ENCODE measurements at regions not wholly inside any gene's neighbourhood (a gene's known extent, or its start where the extent isn't known, plus 50 kb on each side); places are given as distances from the start of the nearest gene placed in this dataset.

DNA sequence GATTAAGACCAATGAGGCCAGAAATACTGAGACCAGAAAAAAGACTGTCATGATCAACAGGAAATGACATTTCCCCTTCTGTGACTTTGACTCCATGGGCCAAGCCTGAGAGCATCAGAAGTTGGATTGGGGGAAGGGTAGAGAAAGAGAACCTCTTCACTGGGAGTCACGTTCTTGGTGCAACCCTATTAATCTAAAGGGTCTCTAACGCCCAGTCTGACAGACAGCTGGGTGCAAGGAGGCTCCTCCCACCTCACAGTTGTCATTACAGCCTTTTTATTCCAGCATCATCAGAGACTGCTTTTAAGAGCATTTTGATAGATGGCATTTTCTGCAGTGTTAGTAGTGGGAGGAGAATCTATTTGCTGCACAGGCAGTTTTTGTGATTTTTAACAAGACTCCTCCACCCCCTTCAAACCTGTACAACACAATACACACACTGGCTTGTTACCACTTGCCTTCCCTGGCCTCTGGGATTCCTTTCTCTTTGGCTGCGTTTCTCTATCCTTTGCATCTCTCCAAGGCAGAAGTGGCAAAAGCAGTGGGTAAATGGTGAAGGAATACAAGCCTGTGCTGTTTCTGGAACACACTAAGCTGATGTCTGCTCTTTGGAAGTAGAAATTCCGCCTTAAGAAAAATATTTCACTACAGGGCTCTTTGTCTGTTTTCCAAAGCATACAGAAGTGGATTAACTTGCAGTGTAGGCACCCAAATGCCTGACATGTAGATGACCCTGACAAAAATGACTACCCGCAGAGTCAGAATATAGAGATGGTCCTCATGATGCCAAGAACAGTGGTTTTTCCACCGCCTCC, 310.4 kb upstream of the ZNF608 start:
- Mint-ChIP-seq H3K9me3 (peaks cover 0 to 7% (median 0%) of the 10 kb centered on the region in 11 donors), H3K4me1 (no peaks in the 10 kb centered on the region), H3K4me3 (no peak overlapping the region), H3K27me3 (no peaks in the 10 kb centered on the region), H3K36me3 (peaks cover 0 to 3% (median 0%) of the 10 kb centered on the region in 5 donors), H3K27ac (no peak overlapping the region)
- intact Hi-C loops (cut with micrococcal nuclease), result no loop called here
- no peaks in the 10 kb centered on the region for H3K4me1 ChIP-seq (ENCODE audit: control insufficient read depth in 2 of 2, insufficient read depth in 2 of 2, low read length in 2 of 2)
- no peak overlapping the region for H3K27ac ChIP-seq (ENCODE audit: low read depth, low read length)
- H3K4me3 ChIP-seq (ENCODE audit: low read length), result no peak overlapping the region
- ATAC-seq (peak; percentile 49), DNase-seq (no peak)
- no peaks in the 10 kb centered on the region for H3K9me3 ChIP-seq (ENCODE audit: control insufficient read depth in 2 of 3, low read length in 3 of 3)
- ChIA-PET POLR2A (no interaction called here), CTCF (no interaction called here)
- no peaks in the 10 kb centered on the region for H3K27me3 ChIP-seq (ENCODE audit: control insufficient read depth in 2 of 2, insufficient read depth in 2 of 2, low read length in 2 of 2)
- no peaks in the 10 kb centered on the region for H3K36me3 ChIP-seq (ENCODE audit: control insufficient read depth in 2 of 3, insufficient read depth in 3 of 3, low read length in 3 of 3)

DNA sequence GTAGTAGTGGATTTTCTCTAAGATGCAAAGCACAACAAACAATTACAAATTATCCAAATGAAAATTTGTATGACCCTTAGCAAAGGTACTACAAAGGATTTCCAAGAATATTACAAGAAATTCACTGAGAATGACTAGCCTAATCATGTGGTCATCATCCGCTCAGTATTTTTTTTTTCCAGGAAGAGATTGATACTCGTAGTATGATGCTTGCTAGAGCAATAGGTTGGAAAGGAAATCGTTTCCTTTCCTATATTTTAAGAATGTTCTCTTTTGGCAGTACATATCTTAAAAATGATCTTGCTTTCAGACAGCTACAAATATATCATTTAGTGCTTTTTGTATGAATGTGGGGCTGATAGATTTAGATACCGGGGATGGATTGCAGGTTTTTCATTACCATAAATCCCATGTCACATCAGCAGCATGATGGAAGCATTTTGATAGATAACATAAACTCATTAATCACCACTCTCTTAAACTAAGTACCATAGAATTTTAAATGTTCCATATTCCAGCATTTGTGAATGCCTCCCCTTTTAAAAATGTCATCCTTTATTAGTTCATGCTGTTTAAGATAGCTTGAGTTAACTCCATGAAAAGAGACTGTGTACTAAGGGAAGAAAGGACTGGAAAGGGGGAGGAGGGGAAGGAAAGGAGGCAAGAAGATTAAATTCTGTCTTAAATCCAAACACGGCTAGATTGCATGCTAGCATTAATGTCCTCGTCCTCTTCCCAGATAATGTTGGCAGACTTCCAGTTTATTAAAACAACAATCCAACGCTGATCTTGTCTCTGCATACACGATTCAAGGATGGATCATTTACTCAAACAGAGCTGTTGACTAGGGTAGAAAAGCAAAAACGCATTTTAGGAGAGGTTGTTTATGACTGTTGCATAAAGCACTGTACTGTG, 311.7 kb upstream of the ZNF608 start:
- ATAC-seq (no peak), DNase-seq (no peak)
- no peaks in the 10 kb centered on the region for H3K36me3 ChIP-seq (ENCODE audit: control insufficient read depth in 2 of 3, insufficient read depth in 3 of 3, low read length in 3 of 3)
- Mint-ChIP-seq H3K9me3 (peaks cover 0 to 7% (median 0%) of the 10 kb centered on the region in 11 donors), H3K27me3 (no peaks in the 10 kb centered on the region), H3K4me1 (no peaks in the 10 kb centered on the region), H3K36me3 (peaks cover 0 to 3% (median 0%) of the 10 kb centered on the region in 5 donors), H3K27ac (no peak overlapping the region), H3K4me3 (no peak overlapping the region)
- no peaks in the 10 kb centered on the region for H3K4me1 ChIP-seq (ENCODE audit: control insufficient read depth in 2 of 2, insufficient read depth in 2 of 2, low read length in 2 of 2)
- POLR2A ChIA-PET, result no interaction called here
- H3K27ac ChIP-seq (ENCODE audit: low read depth, low read length), result no peak overlapping the region
- no peaks in the 10 kb centered on the region for H3K9me3 ChIP-seq (ENCODE audit: control insufficient read depth in 2 of 3, low read length in 3 of 3)
- CTCF ChIA-PET, result no interaction called here
- H3K27me3 ChIP-seq (ENCODE audit: control insufficient read depth in 2 of 2, insufficient read depth in 2 of 2, low read length in 2 of 2), result no peaks in the 10 kb centered on the region
- H3K4me3 ChIP-seq (ENCODE audit: low read length), result no peak overlapping the region
- intact Hi-C loops (cut with micrococcal nuclease), result no loop called here

DNA sequence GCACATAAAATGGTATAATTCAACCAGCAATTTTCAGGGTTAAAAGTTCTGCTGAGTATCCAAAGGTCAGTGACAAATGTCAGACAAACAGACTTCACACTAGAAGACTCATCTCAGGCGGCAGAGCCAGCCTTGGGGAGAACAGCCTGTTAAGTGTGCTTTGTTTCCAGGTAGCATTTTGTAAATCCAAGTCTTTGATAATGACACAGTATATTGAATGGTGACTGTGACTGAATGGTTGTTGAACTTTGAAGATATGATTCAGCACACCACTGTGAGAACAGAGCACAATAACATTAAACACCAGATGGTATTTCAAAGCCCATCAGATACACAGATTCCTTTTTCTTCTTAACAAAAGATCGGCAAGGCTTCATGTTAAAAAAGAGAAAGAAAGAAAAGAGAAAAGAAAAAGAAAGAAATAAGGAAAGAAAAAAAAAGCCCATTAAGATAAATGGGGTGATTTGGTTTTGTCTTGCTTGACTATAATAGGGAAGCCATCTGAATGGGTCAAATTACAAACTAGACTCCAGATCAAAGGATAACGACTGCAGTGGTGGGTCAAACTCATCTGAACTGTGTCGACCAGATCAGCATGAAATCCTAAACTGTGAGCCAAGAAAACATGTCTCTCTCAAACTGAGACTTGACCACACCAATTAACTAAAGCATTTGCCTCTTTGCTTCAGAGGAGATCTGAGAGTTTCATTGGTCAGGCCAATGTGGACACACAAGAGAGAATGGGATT, 313.0 kb upstream of the ZNF608 start:
- DNase-seq (no peak), ATAC-seq (no peak)
- Histone ChIP-seq H3K27me3 (ENCODE audit: control insufficient read depth in 2 of 2, insufficient read depth in 2 of 2, low read length in 2 of 2) (no peaks in the 10 kb centered on the region), H3K4me3 (ENCODE audit: low read length) (no peak overlapping the region), H3K9me3 (ENCODE audit: control insufficient read depth in 2 of 3, low read length in 3 of 3) (no peaks in the 10 kb centered on the region), H3K36me3 (ENCODE audit: control insufficient read depth in 2 of 3, insufficient read depth in 3 of 3, low read length in 3 of 3) (no peaks in the 10 kb centered on the region), H3K4me1 (ENCODE audit: control insufficient read depth in 2 of 2, insufficient read depth in 2 of 2, low read length in 2 of 2) (no peaks in the 10 kb centered on the region), H3K27ac (ENCODE audit: low read depth, low read length) (no peak overlapping the region)
- CTCF ChIA-PET, result no interaction called here
- no peaks in the 10 kb centered on the region for H3K4me1 Mint-ChIP-seq
- no peak overlapping the region for H3K27ac Mint-ChIP-seq
- H3K9me3 Mint-ChIP-seq, result peaks cover 0 to 9% (median 2%) of the 10 kb centered on the region in 11 donors
- intact Hi-C loops (cut with micrococcal nuclease), result no loop called here
- no peak overlapping the region for H3K4me3 Mint-ChIP-seq
- peaks cover 0 to 3% (median 0%) of the 10 kb centered on the region in 5 donors for H3K36me3 Mint-ChIP-seq
- POLR2A ChIA-PET, result no interaction called here
- H3K27me3 Mint-ChIP-seq, result no peaks in the 10 kb centered on the region

- no peaks in the 10 kb centered on the region for H3K27me3 Mint-ChIP-seq
- Histone ChIP-seq H3K36me3 (ENCODE audit: control insufficient read depth in 2 of 3, insufficient read depth in 3 of 3, low read length in 3 of 3) (no peaks in the 10 kb centered on the region), H3K4me3 (ENCODE audit: low read length) (no peak overlapping the region), H3K27ac (ENCODE audit: low read depth, low read length) (no peak overlapping the region), H3K4me1 (ENCODE audit: control insufficient read depth in 2 of 2, insufficient read depth in 2 of 2, low read length in 2 of 2) (no peaks in the 10 kb centered on the region), H3K27me3 (ENCODE audit: control insufficient read depth in 2 of 2, insufficient read depth in 2 of 2, low read length in 2 of 2) (no peaks in the 10 kb centered on the region), H3K9me3 (ENCODE audit: control insufficient read depth in 2 of 3, low read length in 3 of 3) (no peaks in the 10 kb centered on the region)
- H3K4me3 Mint-ChIP-seq, result no peak overlapping the region
- peaks cover 0 to 10% (median 3%) of the 10 kb centered on the region in 11 donors for H3K9me3 Mint-ChIP-seq
- CTCF ChIA-PET, result no interaction called here
- no peaks in the 10 kb centered on the region for H3K4me1 Mint-ChIP-seq
- intact Hi-C loops (cut with micrococcal nuclease), result no loop called here
- no peak for ATAC-seq
- peaks cover 0 to 3% (median 0%) of the 10 kb centered on the region in 5 donors for H3K36me3 Mint-ChIP-seq
- no peak for DNase-seq
- no peak overlapping the region for H3K27ac Mint-ChIP-seq
- POLR2A ChIA-PET, result no interaction called here
Observed at GRCh38 chr5:125061726-125062125, 315.3 kb upstream of the ZNF608 start.

DNA sequence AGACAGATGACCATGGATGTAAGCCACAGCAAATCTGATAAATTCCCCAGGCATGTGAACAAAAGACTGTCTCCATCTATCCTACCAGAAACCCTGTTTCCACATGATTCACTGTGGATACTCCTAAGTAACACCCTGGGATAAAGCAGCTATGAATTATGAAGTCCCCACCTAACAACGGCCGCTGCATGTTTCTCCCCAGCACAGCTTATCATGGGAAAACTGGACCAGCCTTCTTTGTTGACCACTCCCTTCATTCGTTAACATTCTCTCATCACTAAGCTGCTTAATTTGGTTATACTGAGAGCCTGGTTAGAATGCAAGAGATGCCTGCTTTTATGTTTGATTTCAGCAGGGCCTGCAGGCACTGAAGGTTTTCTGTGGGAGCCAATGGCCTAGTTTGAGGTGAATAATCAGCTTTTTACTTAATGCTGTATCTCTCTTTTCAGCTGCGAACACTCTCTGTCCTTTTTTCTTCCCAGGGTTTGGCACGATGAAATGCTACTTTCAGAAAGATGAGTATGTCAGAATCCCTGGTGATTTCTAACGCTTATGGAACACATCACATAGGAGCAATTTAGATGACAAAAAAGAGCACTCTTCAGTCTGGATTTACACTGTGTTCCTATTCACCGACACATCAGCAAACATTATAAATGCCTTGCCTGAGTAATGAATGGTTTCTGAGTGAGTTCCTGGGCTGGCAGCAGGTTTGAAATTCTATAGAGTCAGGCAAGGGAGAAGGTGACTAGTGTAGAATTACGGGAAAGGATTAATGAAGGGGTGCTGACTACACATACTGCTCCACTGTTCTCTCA, 318.4 kb upstream of the ZNF608 start:
- Mint-ChIP-seq H3K4me3 (no peak overlapping the region), H3K36me3 (peaks cover 0 to 3% (median 0%) of the 10 kb centered on the region in 5 donors), H3K27me3 (no peaks in the 10 kb centered on the region), H3K4me1 (no peaks in the 10 kb centered on the region), H3K27ac (no peak overlapping the region), H3K9me3 (peaks cover 0 to 13% (median 4%) of the 10 kb centered on the region in 11 donors)
- DNase-seq, result no peak
- ATAC-seq, result no peak
- H3K36me3 ChIP-seq (ENCODE audit: control insufficient read depth in 2 of 3, insufficient read depth in 3 of 3, low read length in 3 of 3), result no peaks in the 10 kb centered on the region
- POLR2A ChIA-PET, result no interaction called here
- no peak overlapping the region for H3K27ac ChIP-seq (ENCODE audit: low read depth, low read length)
- intact Hi-C loops (cut with micrococcal nuclease), result no loop called here
- CTCF ChIA-PET, result interaction anchor here (0.5 kb wide), 1 partner anchor 279 kb away, joined by 4 read pairs; no protein-coding TSS in a partner anchor
- H3K4me1 ChIP-seq (ENCODE audit: control insufficient read depth in 2 of 2, insufficient read depth in 2 of 2, low read length in 2 of 2), result no peaks in the 10 kb centered on the region
- no peaks in the 10 kb centered on the region for H3K9me3 ChIP-seq (ENCODE audit: control insufficient read depth in 2 of 3, low read length in 3 of 3)
- H3K4me3 ChIP-seq (ENCODE audit: low read length), result no peak overlapping the region
- no peaks in the 10 kb centered on the region for H3K27me3 ChIP-seq (ENCODE audit: control insufficient read depth in 2 of 2, insufficient read depth in 2 of 2, low read length in 2 of 2)

DNA sequence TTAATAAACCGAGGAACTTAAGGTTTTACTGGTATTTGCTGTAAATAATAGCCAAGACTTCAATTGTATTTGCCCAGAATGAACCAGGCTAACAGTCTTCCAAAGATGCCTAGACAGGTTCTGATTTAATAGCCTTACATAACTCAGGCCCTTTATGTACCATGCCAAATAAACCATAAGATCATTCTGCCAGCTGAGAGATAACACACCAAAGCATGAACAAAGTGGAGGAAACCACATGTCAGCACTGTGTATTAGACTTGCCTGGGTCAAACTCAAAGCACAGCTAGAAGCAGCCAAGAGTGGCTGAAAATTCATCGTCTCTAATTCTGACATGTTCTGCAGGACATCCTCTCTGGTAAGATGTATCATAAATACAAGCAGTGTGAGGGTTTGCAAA, 319.3 kb upstream of the ZNF608 start:
- H3K27ac ChIP-seq (ENCODE audit: low read depth, low read length), result no peak overlapping the region
- H3K27ac Mint-ChIP-seq, result no peak overlapping the region
- H3K4me1 Mint-ChIP-seq, result no peaks in the 10 kb centered on the region
- ChIA-PET CTCF (no interaction called here), POLR2A (no interaction called here)
- intact Hi-C loops (cut with micrococcal nuclease), result no loop called here
- H3K27me3 Mint-ChIP-seq, result no peaks in the 10 kb centered on the region
- no peaks in the 10 kb centered on the region for H3K27me3 ChIP-seq (ENCODE audit: control insufficient read depth in 2 of 2, insufficient read depth in 2 of 2, low read length in 2 of 2)
- DNase-seq (no peak), ATAC-seq (no peak)
- H3K4me3 Mint-ChIP-seq, result no peak overlapping the region
- H3K36me3 ChIP-seq (ENCODE audit: control insufficient read depth in 2 of 3, insufficient read depth in 3 of 3, low read length in 3 of 3), result no peaks in the 10 kb centered on the region
- no peak overlapping the region for H3K4me3 ChIP-seq (ENCODE audit: low read length)
- no peaks in the 10 kb centered on the region for H3K9me3 ChIP-seq (ENCODE audit: control insufficient read depth in 2 of 3, low read length in 3 of 3)
- no peaks in the 10 kb centered on the region for H3K4me1 ChIP-seq (ENCODE audit: control insufficient read depth in 2 of 2, insufficient read depth in 2 of 2, low read length in 2 of 2)
- H3K36me3 Mint-ChIP-seq, result peaks cover 0 to 3% (median 0%) of the 10 kb centered on the region in 5 donors
- H3K9me3 Mint-ChIP-seq, result peaks cover 0 to 15% (median 5%) of the 10 kb centered on the region in 11 donors

Data from naive thymus-derived CD4-positive, alpha-beta T cell (primary cell).